ENCODE measurements at regions not wholly inside any gene's neighbourhood (a gene's known extent, or its start where the extent isn't known, plus 50 kb on each side); places are given as distances from the start of the nearest gene placed in this dataset.

DNA sequence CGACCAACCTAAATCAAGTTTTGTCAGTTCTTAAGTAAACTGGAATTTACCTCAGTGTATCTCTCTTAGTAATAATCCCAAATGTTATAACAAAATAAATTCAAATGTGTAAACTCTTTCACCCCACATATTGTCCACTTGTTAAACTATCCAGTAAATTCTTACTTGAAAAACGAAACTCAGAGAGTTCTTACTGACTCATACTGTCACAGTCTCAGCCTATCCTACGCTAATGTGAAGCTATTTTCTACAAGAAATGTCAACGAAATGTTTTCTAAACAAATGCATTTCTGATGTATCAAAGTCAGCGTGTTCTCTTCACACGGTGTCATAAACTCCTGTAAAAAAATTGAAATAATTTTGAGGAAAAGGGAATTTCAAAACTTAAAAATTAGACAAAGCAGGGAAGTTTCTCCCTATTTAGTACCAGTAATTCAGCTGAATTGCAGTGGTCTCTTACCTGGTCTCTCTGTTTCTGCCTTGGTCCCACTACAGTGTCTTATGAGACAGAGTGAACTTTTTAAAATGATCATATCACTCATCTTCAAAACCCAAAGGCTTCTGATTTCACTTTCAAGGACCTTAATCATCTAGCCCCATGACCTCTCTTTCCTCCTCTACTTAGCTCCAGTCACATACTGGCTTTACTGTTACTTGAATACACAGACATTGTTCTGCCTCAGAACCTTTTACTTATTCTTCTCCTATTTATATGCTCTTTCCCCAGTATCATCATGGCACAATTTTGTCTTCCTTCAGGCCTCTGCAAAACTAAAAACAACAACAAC is 63.3 kb downstream of the DCAF8L1 start:
- TF ChIP-seq GLIS3 (CRISPR knock-in tag; IDR thresholded peaks at IDR 0.05) = no peak
- TF ChIP-seq RARB (CRISPR knock-in tag; IDR thresholded peaks at IDR 0.05) = no peak
- TF ChIP-seq, protein P1, sequence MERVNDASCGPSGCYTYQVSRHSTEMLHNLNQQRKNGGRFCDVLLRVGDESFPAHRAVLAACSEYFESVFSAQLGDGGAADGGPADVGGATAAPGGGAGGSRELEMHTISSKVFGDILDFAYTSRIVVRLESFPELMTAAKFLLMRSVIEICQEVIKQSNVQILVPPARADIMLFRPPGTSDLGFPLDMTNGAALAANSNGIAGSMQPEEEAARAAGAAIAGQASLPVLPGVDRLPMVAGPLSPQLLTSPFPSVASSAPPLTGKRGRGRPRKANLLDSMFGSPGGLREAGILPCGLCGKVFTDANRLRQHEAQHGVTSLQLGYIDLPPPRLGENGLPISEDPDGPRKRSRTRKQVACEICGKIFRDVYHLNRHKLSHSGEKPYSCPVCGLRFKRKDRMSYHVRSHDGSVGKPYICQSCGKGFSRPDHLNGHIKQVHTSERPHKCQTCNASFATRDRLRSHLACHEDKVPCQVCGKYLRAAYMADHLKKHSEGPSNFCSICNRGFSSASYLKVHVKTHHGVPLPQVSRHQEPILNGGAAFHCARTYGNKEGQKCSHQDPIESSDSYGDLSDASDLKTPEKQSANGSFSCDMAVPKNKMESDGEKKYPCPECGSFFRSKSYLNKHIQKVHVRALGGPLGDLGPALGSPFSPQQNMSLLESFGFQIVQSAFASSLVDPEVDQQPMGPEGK (CRISPR knock-in tag; IDR thresholded peaks at IDR 0.05; ENCODE audit: borderline replicate concordance) = no peak
- TF ChIP-seq, protein P2, sequence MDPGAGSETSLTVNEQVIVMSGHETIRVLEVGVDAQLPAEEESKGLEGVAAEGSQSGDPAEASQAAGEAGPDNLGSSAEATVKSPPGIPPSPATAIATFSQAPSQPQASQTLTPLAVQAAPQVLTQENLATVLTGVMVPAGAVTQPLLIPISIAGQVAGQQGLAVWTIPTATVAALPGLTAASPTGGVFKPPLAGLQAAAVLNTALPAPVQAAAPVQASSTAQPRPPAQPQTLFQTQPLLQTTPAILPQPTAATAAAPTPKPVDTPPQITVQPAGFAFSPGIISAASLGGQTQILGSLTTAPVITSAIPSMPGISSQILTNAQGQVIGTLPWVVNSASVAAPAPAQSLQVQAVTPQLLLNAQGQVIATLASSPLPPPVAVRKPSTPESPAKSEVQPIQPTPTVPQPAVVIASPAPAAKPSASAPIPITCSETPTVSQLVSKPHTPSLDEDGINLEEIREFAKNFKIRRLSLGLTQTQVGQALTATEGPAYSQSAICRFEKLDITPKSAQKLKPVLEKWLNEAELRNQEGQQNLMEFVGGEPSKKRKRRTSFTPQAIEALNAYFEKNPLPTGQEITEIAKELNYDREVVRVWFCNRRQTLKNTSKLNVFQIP (CRISPR knock-in tag; IDR thresholded peaks at IDR 0.05; ENCODE audit: borderline replicate concordance, low read depth) = no peak
- TF ChIP-seq, protein P3, sequence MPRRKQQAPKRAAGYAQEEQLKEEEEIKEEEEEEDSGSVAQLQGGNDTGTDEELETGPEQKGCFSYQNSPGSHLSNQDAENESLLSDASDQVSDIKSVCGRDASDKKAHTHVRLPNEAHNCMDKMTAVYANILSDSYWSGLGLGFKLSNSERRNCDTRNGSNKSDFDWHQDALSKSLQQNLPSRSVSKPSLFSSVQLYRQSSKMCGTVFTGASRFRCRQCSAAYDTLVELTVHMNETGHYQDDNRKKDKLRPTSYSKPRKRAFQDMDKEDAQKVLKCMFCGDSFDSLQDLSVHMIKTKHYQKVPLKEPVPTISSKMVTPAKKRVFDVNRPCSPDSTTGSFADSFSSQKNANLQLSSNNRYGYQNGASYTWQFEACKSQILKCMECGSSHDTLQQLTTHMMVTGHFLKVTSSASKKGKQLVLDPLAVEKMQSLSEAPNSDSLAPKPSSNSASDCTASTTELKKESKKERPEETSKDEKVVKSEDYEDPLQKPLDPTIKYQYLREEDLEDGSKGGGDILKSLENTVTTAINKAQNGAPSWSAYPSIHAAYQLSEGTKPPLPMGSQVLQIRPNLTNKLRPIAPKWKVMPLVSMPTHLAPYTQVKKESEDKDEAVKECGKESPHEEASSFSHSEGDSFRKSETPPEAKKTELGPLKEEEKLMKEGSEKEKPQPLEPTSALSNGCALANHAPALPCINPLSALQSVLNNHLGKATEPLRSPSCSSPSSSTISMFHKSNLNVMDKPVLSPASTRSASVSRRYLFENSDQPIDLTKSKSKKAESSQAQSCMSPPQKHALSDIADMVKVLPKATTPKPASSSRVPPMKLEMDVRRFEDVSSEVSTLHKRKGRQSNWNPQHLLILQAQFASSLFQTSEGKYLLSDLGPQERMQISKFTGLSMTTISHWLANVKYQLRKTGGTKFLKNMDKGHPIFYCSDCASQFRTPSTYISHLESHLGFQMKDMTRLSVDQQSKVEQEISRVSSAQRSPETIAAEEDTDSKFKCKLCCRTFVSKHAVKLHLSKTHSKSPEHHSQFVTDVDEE (CRISPR knock-in tag; IDR thresholded peaks at IDR 0.05) = no peak
- no peak for TF ChIP-seq ZFP3 (CRISPR knock-in tag; IDR thresholded peaks at IDR 0.05)
- TF ChIP-seq ARNTL (CRISPR knock-in tag; IDR thresholded peaks at IDR 0.05; ENCODE audit: borderline replicate concordance, low read depth) = no peak
- TF ChIP-seq ZNF8 (CRISPR knock-in tag; IDR thresholded peaks at IDR 0.05) = no peak
- TF ChIP-seq, protein P4, sequence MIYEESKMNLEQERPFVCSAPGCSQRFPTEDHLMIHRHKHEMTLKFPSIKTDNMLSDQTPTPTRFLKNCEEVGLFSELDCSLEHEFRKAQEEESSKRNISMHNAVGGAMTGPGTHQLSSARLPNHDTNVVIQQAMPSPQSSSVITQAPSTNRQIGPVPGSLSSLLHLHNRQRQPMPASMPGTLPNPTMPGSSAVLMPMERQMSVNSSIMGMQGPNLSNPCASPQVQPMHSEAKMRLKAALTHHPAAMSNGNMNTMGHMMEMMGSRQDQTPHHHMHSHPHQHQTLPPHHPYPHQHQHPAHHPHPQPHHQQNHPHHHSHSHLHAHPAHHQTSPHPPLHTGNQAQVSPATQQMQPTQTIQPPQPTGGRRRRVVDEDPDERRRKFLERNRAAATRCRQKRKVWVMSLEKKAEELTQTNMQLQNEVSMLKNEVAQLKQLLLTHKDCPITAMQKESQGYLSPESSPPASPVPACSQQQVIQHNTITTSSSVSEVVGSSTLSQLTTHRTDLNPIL (CRISPR knock-in tag; IDR thresholded peaks at IDR 0.05; ENCODE audit: low read depth) = no peak

Data from SK-N-SH treated with all-trans-retinoic acid at 6 μM for 48 hours (cell line).